ENCODE measurements at regions not wholly inside any gene's neighbourhood (a gene's known extent, or its start where the extent isn't known, plus 50 kb on each side); places are given as distances from the start of the nearest gene placed in this dataset.

DNA sequence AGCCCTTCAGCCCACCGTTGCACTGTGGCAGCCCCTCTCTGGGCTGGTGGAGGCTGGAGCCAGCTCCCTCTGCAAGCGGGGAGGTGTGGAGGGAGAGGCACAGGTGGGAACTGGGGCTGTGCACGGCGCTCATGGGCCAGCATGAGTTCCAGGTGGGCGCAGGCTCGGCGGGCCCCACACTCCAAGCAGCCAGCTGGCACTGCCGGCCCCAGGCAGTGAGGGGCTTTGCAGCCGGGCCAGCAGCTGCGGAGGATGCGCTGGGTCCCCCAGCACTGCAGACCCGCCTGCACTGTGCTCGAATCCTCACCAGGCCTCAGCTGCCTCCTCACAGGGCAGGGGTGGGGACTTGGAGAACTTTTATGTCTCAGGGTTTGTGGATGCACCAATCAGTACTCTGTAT lies 1354.8 kb upstream of the IGFBP7 start:
- DNase-seq (ENCODE audit: low read depth), result no peak
- H3K4me3 ChIP-seq (ENCODE audit: low read depth, low read length), result no peak overlapping the region
- TF ChIP-seq CTCF (IDR thresholded peaks at IDR 0.05; ENCODE audit: control insufficient read depth, extremely low read depth, insufficient read depth), result no peak

GRCh38 chr4:58456727-58457384 lies 1346.7 kb upstream of the IGFBP7 start:
- H3K4me3 ChIP-seq (ENCODE audit: low read depth, low read length), result no peak overlapping the region
- no peak for DNase-seq (ENCODE audit: low read depth)
- TF ChIP-seq CTCF (IDR thresholded peaks at IDR 0.05; ENCODE audit: control insufficient read depth, extremely low read depth, insufficient read depth), result no peak

DNA sequence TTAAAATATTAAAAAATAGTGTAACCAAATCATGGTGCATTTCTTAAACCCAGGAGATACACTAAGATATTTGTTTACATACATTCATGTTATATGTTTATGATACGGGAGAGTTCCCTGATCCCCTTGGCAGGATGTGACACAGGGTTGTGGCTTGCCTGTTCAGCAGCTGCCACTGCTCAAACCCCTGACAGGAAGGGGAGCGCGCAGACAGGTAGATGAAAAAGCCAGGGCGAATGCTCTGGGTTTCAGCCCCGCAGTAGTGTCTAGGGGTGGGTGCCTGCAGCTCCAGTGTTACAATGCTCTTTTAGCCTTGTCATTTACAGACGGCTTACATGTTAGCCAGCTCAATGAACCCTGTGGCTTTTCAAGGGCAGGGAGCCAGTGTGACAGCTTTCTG lies 1343.8 kb upstream of the IGFBP7 start:
- TF ChIP-seq CTCF (IDR thresholded peaks at IDR 0.05; ENCODE audit: control insufficient read depth, extremely low read depth, insufficient read depth), result no peak
- no peak overlapping the region for H3K4me3 ChIP-seq (ENCODE audit: low read depth, low read length)
- no peak for DNase-seq (ENCODE audit: low read depth)

GRCh38 chr4:58451707-58452106 lies 1341.5 kb upstream of the IGFBP7 start:
- H3K4me3 ChIP-seq (ENCODE audit: low read depth, low read length), result no peak overlapping the region
- DNase-seq (ENCODE audit: low read depth), result no peak
- no peak for TF ChIP-seq CTCF (IDR thresholded peaks at IDR 0.05; ENCODE audit: control insufficient read depth, extremely low read depth, insufficient read depth)

DNA sequence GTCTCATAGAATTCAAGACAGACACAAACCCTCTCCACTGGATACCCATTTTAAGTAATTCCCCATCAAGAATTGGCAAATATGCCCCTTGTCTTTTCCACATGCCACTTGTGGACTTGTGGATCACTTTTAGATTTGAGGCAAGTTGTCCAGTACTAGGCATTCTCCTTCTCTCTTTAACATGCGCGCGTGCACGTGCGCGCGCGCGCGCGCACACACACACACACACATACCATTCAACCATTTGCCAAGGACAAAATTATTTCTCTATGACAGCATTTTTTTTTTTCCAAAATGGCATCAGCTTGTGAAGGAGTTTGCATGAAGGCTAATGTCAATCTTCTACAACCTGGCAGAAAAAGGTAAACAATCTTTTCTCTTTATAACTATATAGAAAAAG lies 1325.7 kb upstream of the IGFBP7 start:
- TF ChIP-seq CTCF (IDR thresholded peaks at IDR 0.05; ENCODE audit: control insufficient read depth, extremely low read depth, insufficient read depth), result no peak
- no peak for DNase-seq (ENCODE audit: low read depth)
- H3K4me3 ChIP-seq (ENCODE audit: low read depth, low read length), result no peak overlapping the region

- DNase-seq (ENCODE audit: low read depth), result no peak
- TF ChIP-seq CTCF (IDR thresholded peaks at IDR 0.05; ENCODE audit: control insufficient read depth, extremely low read depth, insufficient read depth), result no peak
- no peak overlapping the region for H3K4me3 ChIP-seq (ENCODE audit: low read depth, low read length)
These were observed 1303.7 kb upstream of the IGFBP7 start for GRCh38 chr4:58413849-58414248.

GRCh38 chr4:58411904-58412303 lies 1301.7 kb upstream of the IGFBP7 start:
- H3K4me3 ChIP-seq (ENCODE audit: low read depth, low read length), result no peak overlapping the region
- no peak for DNase-seq (ENCODE audit: low read depth)
- no peak for TF ChIP-seq CTCF (IDR thresholded peaks at IDR 0.05; ENCODE audit: control insufficient read depth, extremely low read depth, insufficient read depth)

Measured in LNCaP clone FGC (cell line).